H1 (cell line): ENCODE measurements at regions not wholly inside any gene's neighbourhood (a gene's known extent, or its start where the extent isn't known, plus 50 kb on each side); places are given as distances from the start of the nearest gene placed in this dataset.

Experiments
- BACH1 ChIP-seq: IDR thresholded peaks from 2 replicates; pipeline ENCODE4 v1.6.1; 2012; ENCODE audit warnings: low read length, improper control_type of control experiment
- CTBP2 ChIP-seq: IDR thresholded peaks from 2 replicates; pipeline ENCODE4 v1.7.0; 2011; ENCODE audit warnings: borderline replicate concordance, mild to moderate bottlenecking, moderate library complexity, mixed read lengths, low read length; ENCODE audit not compliant: insufficient read depth, insufficient read length
- CTCF ChIP-seq, 3 experiments: IDR thresholded peaks; 1 replicate in 2 of 3; 2 replicates in 1 of 3; pipeline versions ENCODE4 v1.5.1 to v1.6.1; 2011; ENCODE audit warnings: low read length in 3 of 3, mild to moderate bottlenecking in 3 of 3, inconsistent platforms in 2 of 3, low read depth in 1 of 3, moderate library complexity in 1 of 3; ENCODE audit not compliant: insufficient read depth in 1 of 3; ENCODE audit errors: control extremely low read depth in 1 of 3
- EP300 ChIP-seq, 2 experiments: IDR thresholded peaks; 1 replicate in 1 of 2; 2 replicates in 1 of 2; pipeline ENCODE4 v1.6.1; 2011 to 2012; ENCODE audit warnings: low read depth in 2 of 2, low read length in 2 of 2, mild to moderate bottlenecking in 2 of 2, borderline replicate concordance in 1 of 2, inconsistent platforms in 1 of 2, moderate library complexity in 1 of 2
- SP1 ChIP-seq: IDR thresholded peaks from 2 replicates; pipeline ENCODE4 v1.6.1; 2011; ENCODE audit warnings: low read depth, low read length
- TEAD4 ChIP-seq: IDR thresholded peaks from 2 replicates; pipeline ENCODE4 v1.6.1; 2012; ENCODE audit warnings: low read depth, low read length, inconsistent platforms, mixed read lengths

DNA sequence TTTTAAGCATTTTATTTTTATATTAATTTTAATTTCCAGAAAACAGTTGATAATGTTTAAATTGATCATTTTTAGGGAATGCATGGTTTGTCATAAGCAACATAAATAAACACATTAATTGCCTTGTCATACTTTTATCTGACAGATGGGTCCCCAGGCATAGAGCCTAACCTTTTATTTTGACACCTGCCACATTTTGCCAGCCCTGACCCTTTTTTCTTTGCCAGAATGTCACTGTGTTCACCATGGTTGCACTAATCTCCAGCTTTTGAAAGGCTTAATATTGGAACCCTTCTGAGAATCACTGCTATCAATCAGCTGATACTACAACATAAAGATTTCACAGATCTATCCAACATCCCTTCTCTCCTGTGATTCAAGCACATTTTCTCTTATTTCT lies 56.0 kb upstream of the DPYD start:
- TF ChIP-seq BACH1: no peak
- TF ChIP-seq CTCF (IDR thresholded peaks at IDR 0.05; ENCODE audit: control extremely low read depth in 1 of 3, insufficient read depth in 1 of 3, low read depth in 1 of 3, low read length in 3 of 3): no peak
- TF ChIP-seq SP1: no peak
- no peak for TF ChIP-seq EP300 (IDR thresholded peaks at IDR 0.05; ENCODE audit: borderline replicate concordance in 1 of 2, low read depth in 2 of 2, low read length in 2 of 2)
- no peak for TF ChIP-seq TEAD4
- TF ChIP-seq CTBP2: no peak
